H9 (cell line): ENCODE measurements at regions not wholly inside any gene's neighbourhood (a gene's known extent, or its start where the extent isn't known, plus 50 kb on each side); places are given as distances from the start of the nearest gene placed in this dataset.

Experiments used
- DNase-seq: peaks from one replicate; pipeline ENCODE4 v3.0.0-alpha.2; 2017
- H2AFZ ChIP-seq: one replicate; pipeline ENCODE4 v1.6.1; 2013; ENCODE audit warnings: mild to moderate bottlenecking, low read length, control low read depth, moderate library complexity
- H2AK5ac ChIP-seq: 2 replicates; pipeline ENCODE4 v1.6.1; 2013; ENCODE audit warnings: low read length, control low read depth, mixed read lengths; ENCODE audit not compliant: insufficient read length
- H2BK120ac ChIP-seq: one replicate; pipeline ENCODE4 v1.6.1; 2013; ENCODE audit warnings: low read depth, mild to moderate bottlenecking, low read length, control low read depth, inconsistent platforms; ENCODE audit not compliant: poor library complexity, severe bottlenecking
- H2BK12ac ChIP-seq: 2 replicates; pipeline ENCODE4 v1.6.1; 2013; ENCODE audit warnings: low read length, control low read depth, mixed read lengths, low read depth; ENCODE audit not compliant: insufficient read length
- H2BK15ac ChIP-seq: 2 replicates; pipeline ENCODE4 v1.6.1; 2013; ENCODE audit warnings: low read depth, low read length, control low read depth
- H2BK20ac ChIP-seq: one replicate; pipeline ENCODE4 v1.6.1; 2013; ENCODE audit warnings: low read depth, mild to moderate bottlenecking, low read length, control low read depth, inconsistent platforms; ENCODE audit not compliant: poor library complexity, severe bottlenecking
- H2BK5ac ChIP-seq: 2 replicates; pipeline ENCODE4 v1.6.1; 2013; ENCODE audit warnings: low read length, control low read depth, mixed read lengths; ENCODE audit not compliant: insufficient read length
- H3K14ac ChIP-seq: 2 replicates; pipeline ENCODE4 v1.6.1; 2013; ENCODE audit warnings: low read length, control low read depth; ENCODE audit not compliant: insufficient read depth
- H3K18ac ChIP-seq: 2 replicates; pipeline ENCODE4 v1.6.1; 2013; ENCODE audit warnings: low read depth, mild to moderate bottlenecking, mixed read lengths, low read length, control low read depth; ENCODE audit not compliant: insufficient read length
- H3K23ac ChIP-seq: 2 replicates; pipeline ENCODE4 v1.6.1; 2013; ENCODE audit warnings: low read length, control low read depth, mixed read lengths, low read depth; ENCODE audit not compliant: insufficient read length
- H3K23me2 ChIP-seq: 2 replicates; pipeline ENCODE4 v1.6.1; 2013; ENCODE audit warnings: low read depth, mild to moderate bottlenecking, mixed read lengths, low read length, control low read depth; ENCODE audit not compliant: insufficient read length, poor library complexity, severe bottlenecking
- H3K27ac ChIP-seq: 2 replicates; pipeline ENCODE4 v1.5.1; 2013; ENCODE audit warnings: low read length, control low read depth, mixed read lengths, low read depth; ENCODE audit not compliant: insufficient read length
- H3K27me3 ChIP-seq: 2 replicates; pipeline ENCODE4 v1.6.1; 2013; ENCODE audit warnings: low read length, control low read depth, inconsistent platforms; ENCODE audit not compliant: insufficient read depth
- H3K4ac ChIP-seq: 2 replicates; pipeline ENCODE4 v1.6.1; 2013; ENCODE audit warnings: low read depth, mild to moderate bottlenecking, control low read depth, inconsistent platforms, low read length, moderate library complexity
- H3K4me1 ChIP-seq: 2 replicates; pipeline ENCODE4 v1.6.1; 2013; ENCODE audit warnings: low read length, control low read depth, inconsistent platforms; ENCODE audit not compliant: insufficient read depth
- H3K4me2 ChIP-seq: 2 replicates; pipeline ENCODE4 v1.6.1; 2013; ENCODE audit warnings: low read length, control low read depth, mixed read lengths; ENCODE audit not compliant: insufficient read length, insufficient read depth
- H3K56ac ChIP-seq: 2 replicates; pipeline ENCODE4 v1.6.1; 2013; ENCODE audit warnings: low read depth, mild to moderate bottlenecking, mixed read lengths, low read length, control low read depth; ENCODE audit not compliant: insufficient read length
- H3K79me1 ChIP-seq: 2 replicates; pipeline ENCODE4 v1.6.1; 2013; ENCODE audit warnings: low read depth, mild to moderate bottlenecking, moderate library complexity, low read length, control low read depth, inconsistent platforms; ENCODE audit not compliant: insufficient read depth, poor library complexity, severe bottlenecking
- H3K79me2 ChIP-seq: 2 replicates; pipeline ENCODE4 v1.6.1; 2013; ENCODE audit warnings: low read length, control low read depth, inconsistent platforms; ENCODE audit not compliant: insufficient read depth
- H3K9ac ChIP-seq: 2 replicates; pipeline ENCODE4 v1.6.1; 2013; ENCODE audit warnings: low read length, control low read depth, mixed read lengths; ENCODE audit not compliant: insufficient read length; ENCODE audit errors: extremely low read depth
- H3K9me3 ChIP-seq: one replicate; pipeline ENCODE4 v1.6.1; 2013; ENCODE audit warnings: low read depth, low read length, inconsistent platforms; ENCODE audit not compliant: control insufficient read depth
- H3T11ph ChIP-seq: one replicate; pipeline ENCODE4 v1.6.1; 2013; ENCODE audit warnings: mild to moderate bottlenecking, low read length, control low read depth, inconsistent platforms
- H4K20me1 ChIP-seq: one replicate; pipeline ENCODE4 v1.6.1; 2013; ENCODE audit not compliant: control insufficient read depth, insufficient read length, insufficient read depth
- H4K5ac ChIP-seq: 2 replicates; pipeline ENCODE4 v1.6.1; 2013; ENCODE audit warnings: low read depth, mild to moderate bottlenecking, mixed read lengths, low read length, control low read depth; ENCODE audit not compliant: insufficient read length
- H4K8ac ChIP-seq: replicated peaks from 2 replicates; pipeline ENCODE4 v1.6.1; 2013; ENCODE audit warnings: low read length, control low read depth, mixed read lengths, low read depth; ENCODE audit not compliant: insufficient read length
- H4K91ac ChIP-seq: 2 replicates; pipeline ENCODE4 v1.6.1; 2013; ENCODE audit warnings: low read depth, mild to moderate bottlenecking, moderate library complexity, mixed read lengths, low read length, control low read depth; ENCODE audit not compliant: insufficient read length
- H3K27ac Mint-ChIP-seq, 3 experiments: 2 replicates in 2 of 3; 3 replicates in 1 of 3; pipeline ENCODE4 v1.8.0; 2020 to 2021; ENCODE audit warnings: mixed read lengths in 3 of 3, mild to moderate bottlenecking in 1 of 3, moderate library complexity in 1 of 3
- H3K27me3 Mint-ChIP-seq: 2 replicates; pipeline ENCODE4 v1.8.0; 2021; ENCODE audit warnings: low read depth, mild to moderate bottlenecking, moderate library complexity, mixed read lengths
- H3K36me3 Mint-ChIP-seq, 3 experiments: 2 replicates in 2 of 3; 3 replicates in 1 of 3; pipeline ENCODE4 v1.8.0; 2020 to 2021; ENCODE audit warnings: low read depth in 3 of 3, mixed read lengths in 3 of 3; ENCODE audit not compliant: insufficient read depth in 1 of 3
- H3K4me1 Mint-ChIP-seq, 2 experiments: 2 replicates each; pipeline ENCODE4 v1.8.0; 2020; ENCODE audit warnings: mixed read lengths in 2 of 2
- H3K4me3 Mint-ChIP-seq, 2 experiments: 2 replicates in 1 of 2; 3 replicates in 1 of 2; pipeline ENCODE4 v1.8.0; 2020 to 2021; ENCODE audit warnings: mild to moderate bottlenecking in 2 of 2, mixed read lengths in 2 of 2, moderate library complexity in 1 of 2
- H3K9me3 Mint-ChIP-seq, 2 experiments: 2 replicates in 1 of 2; 3 replicates in 1 of 2; pipeline ENCODE4 v1.8.0; 2020; ENCODE audit warnings: mild to moderate bottlenecking in 2 of 2, mixed read lengths in 2 of 2, moderate library complexity in 1 of 2
- WGBS: extraction: QIAGEN DNeasy Blood & Tissue Kit; methylation state at CpG from one replicate; pipeline ENCODE4 v1.1.7; 2013; ENCODE audit warnings: missing lambda C conversion rate, low lambda C conversion rate, mixed read lengths; ENCODE audit not compliant: insufficient read length; ENCODE audit errors: extremely low coverage; 5-methylcytosine and 5-hydroxymethylcytosine counted together
- TF ChIP-seq, protein P1 (sequence below): fragments of 200-600 bp; sonication (generic); conservative IDR thresholded peaks from 3 replicates; pipeline ENCODE4 v1.8.0; 2021; ENCODE audit warnings: antibody characterized with exemption, mild to moderate bottlenecking

DNA sequence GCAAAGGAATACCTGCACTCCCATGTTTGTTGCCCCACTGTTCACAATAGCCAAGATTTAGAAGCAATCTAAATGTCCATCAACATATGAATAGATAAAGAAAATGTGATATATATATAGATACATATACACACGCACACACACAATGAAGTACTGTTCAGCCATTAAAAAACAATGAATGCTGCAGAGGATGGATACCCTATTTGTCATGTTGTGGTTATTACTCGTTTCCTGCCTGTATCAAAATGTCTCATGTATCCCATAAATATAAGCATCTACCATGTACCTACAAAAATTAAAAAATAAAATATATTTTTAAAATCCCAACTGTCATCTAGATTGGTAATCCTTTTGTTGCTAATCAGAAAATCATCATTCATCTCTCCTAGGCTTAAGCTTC lies 634.8 kb upstream of the ADGRL2 start:
- no peak overlapping the region for H2AK5ac ChIP-seq
- Mint-ChIP-seq H3K4me3 (no peak overlapping the region), H3K9me3 (peaks cover 16 to 23% of the 10 kb centered on the region in 2 experiments), H3K4me1 (peaks cover 0 to 3% of the 10 kb centered on the region in 2 experiments; a peak in 1 of 4 replicates), H3K36me3 (peaks cover 7 to 26% (median 9%) of the 10 kb centered on the region in 3 experiments), H3K27me3 (no peaks in the 10 kb centered on the region), H3K27ac (no peak overlapping the region)
- H3K27ac ChIP-seq = no peak overlapping the region
- no peaks in the 10 kb centered on the region for H3K79me1 ChIP-seq
- 0 out of 2 replicates have a peak, but pooled peaks cover under 1% of the 10 kb centered on the region for H3K79me2 ChIP-seq
- no peak overlapping the region for H2BK5ac ChIP-seq
- H2BK20ac ChIP-seq = no peak overlapping the region
- no peaks in the 10 kb centered on the region for H3K9me3 ChIP-seq
- H3K4me2 ChIP-seq = no peak overlapping the region
- no peak overlapping the region for H2BK120ac ChIP-seq
- H3K23me2 ChIP-seq = no peaks in the 10 kb centered on the region
- no peaks in the 10 kb centered on the region for H3K4me1 ChIP-seq
- no peak overlapping the region for H3K23ac ChIP-seq
- H3K56ac ChIP-seq = no peak overlapping the region
- H3K27me3 ChIP-seq = no peaks in the 10 kb centered on the region
- no peak overlapping the region for H2BK15ac ChIP-seq
- H4K8ac ChIP-seq = no peak overlapping the region
- no peak overlapping the region for H3T11ph ChIP-seq
- H2BK12ac ChIP-seq = no peak overlapping the region
- H3K9ac ChIP-seq = no peak overlapping the region
- no peak overlapping the region for H4K91ac ChIP-seq
- H2AFZ ChIP-seq = no peak overlapping the region
- no peaks in the 10 kb centered on the region for H4K20me1 ChIP-seq
- H4K5ac ChIP-seq = no peak overlapping the region
- TF ChIP-seq, protein P1, sequence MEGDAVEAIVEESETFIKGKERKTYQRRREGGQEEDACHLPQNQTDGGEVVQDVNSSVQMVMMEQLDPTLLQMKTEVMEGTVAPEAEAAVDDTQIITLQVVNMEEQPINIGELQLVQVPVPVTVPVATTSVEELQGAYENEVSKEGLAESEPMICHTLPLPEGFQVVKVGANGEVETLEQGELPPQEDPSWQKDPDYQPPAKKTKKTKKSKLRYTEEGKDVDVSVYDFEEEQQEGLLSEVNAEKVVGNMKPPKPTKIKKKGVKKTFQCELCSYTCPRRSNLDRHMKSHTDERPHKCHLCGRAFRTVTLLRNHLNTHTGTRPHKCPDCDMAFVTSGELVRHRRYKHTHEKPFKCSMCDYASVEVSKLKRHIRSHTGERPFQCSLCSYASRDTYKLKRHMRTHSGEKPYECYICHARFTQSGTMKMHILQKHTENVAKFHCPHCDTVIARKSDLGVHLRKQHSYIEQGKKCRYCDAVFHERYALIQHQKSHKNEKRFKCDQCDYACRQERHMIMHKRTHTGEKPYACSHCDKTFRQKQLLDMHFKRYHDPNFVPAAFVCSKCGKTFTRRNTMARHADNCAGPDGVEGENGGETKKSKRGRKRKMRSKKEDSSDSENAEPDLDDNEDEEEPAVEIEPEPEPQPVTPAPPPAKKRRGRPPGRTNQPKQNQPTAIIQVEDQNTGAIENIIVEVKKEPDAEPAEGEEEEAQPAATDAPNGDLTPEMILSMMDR = no peak
- no peak overlapping the region for H3K18ac ChIP-seq
- H3K4ac ChIP-seq = no peak overlapping the region
- no CpG with 5 or more reads among the region's 2 CpGs for WGBS
- H3K14ac ChIP-seq = no peak overlapping the region
- DNase-seq = no peak
